Tibial nerve (tissue), 4 donors: ENCODE measurements at regions not wholly inside any gene's neighbourhood (a gene's known extent, or its start where the extent isn't known, plus 50 kb on each side); places are given as distances from the start of the nearest gene placed in this dataset.

ENCODE experiments used
- DNase-seq, 2 donors: peaks; one replicate each; pipeline ENCODE4 v3.0.0-alpha.2; 2019; ENCODE audit warnings: low spot score in 2 of 2
- H3K27ac ChIP-seq, 4 donors: fragments of 200-600 bp; sonication (generic) in 3 of 4; one replicate each; pipeline ENCODE4 v1.5.1; 2017 to 2019; ENCODE audit warnings: mild to moderate bottlenecking in 1 of 4
- H3K27me3 ChIP-seq, 2 donors: fragments of 200-600 bp; sonication (generic) in 1 of 2; one replicate each; pipeline versions ENCODE4 v1.5.1 to v1.6.0; 2017 to 2019
- H3K36me3 ChIP-seq, 3 donors: fragments of 200-600 bp; sonication (generic); one replicate each; pipeline ENCODE4 v1.5.1; 2018 to 2019
- H3K4me1 ChIP-seq, 4 donors: fragments of 200-600 bp; sonication (generic) in 3 of 4; one replicate each; pipeline ENCODE4 v1.5.1; 2017 to 2019
- H3K4me3 ChIP-seq, 4 donors: fragments of 200-600 bp; sonication (generic) in 3 of 4; one replicate each; pipeline ENCODE4 v1.5.1; 2017 to 2019; ENCODE audit warnings: mild to moderate bottlenecking in 1 of 4, moderate library complexity in 1 of 4
- H3K9me3 ChIP-seq, 4 donors: fragments of 200-600 bp; sonication (generic) in 3 of 4; one replicate each; pipeline ENCODE4 v1.5.1; 2017 to 2019
- CTCF ChIP-seq, 5 experiments: fragments of 200-600 bp in 3 of 5; fragments of 450-650 bp in 2 of 5; sonication (generic) in 3 of 5; IDR thresholded peaks; one replicate each; pipeline ENCODE4 v1.5.1; 2016 to 2019; ENCODE audit warnings: antibody characterized with exemption in 5 of 5, mild to moderate bottlenecking in 3 of 5, moderate library complexity in 2 of 5
- EP300 ChIP-seq, 2 donors: sonication (generic); formaldehyde crosslinking; IDR thresholded peaks; one replicate each; pipeline ENCODE4 v1.6.1; 2017; ENCODE audit warnings: antibody characterized with exemption in 2 of 2, mild to moderate bottlenecking in 1 of 2
- POLR2A ChIP-seq, 2 donors: fragments of 450-650 bp; IDR thresholded peaks; one replicate each; pipeline ENCODE4 v1.6.1; 2017; ENCODE audit warnings: antibody characterized with exemption in 2 of 2, mild to moderate bottlenecking in 2 of 2, moderate library complexity in 2 of 2
- WGBS, 2 donors: methylation state at CpG; one replicate each; pipeline ENCODE4 v1.1.5; 2018; 5-methylcytosine and 5-hydroxymethylcytosine counted together

- Histone ChIP-seq H3K36me3 (no peaks in the 10 kb centered on the region), H3K4me1 (no peaks in the 10 kb centered on the region), H3K27ac (no peak overlapping the region), H3K9me3 (no peaks in the 10 kb centered on the region), H3K27me3 (no peaks in the 10 kb centered on the region), H3K4me3 (no peak overlapping the region)
- 67 to 68% methylated on average over 7 of the region's 7 CpGs for WGBS, 2 donors
- no peak for DNase-seq
- no peak for TF ChIP-seq EP300 (IDR thresholded peaks at IDR 0.05)
- TF ChIP-seq CTCF (IDR thresholded peaks at IDR 0.05): no peak
Observed at GRCh38 chr11:28481616-28482480, 373.7 kb downstream of the METTL15 start.

GRCh38 chr11:28480406-28480805 lies 372.2 kb downstream of the METTL15 start:
- H3K9me3 ChIP-seq: no peaks in the 10 kb centered on the region
- WGBS, 2 donors: 84 to 85% methylated on average over 4 of the region's 4 CpGs
- no peaks in the 10 kb centered on the region for H3K36me3 ChIP-seq
- H3K4me1 ChIP-seq: no peaks in the 10 kb centered on the region
- H3K27me3 ChIP-seq: no peaks in the 10 kb centered on the region
- H3K27ac ChIP-seq: no peak overlapping the region
- no peak for DNase-seq
- no peak overlapping the region for H3K4me3 ChIP-seq
- TF ChIP-seq CTCF (IDR thresholded peaks at IDR 0.05): no peak
- no peak for TF ChIP-seq EP300 (IDR thresholded peaks at IDR 0.05)
- no peak for TF ChIP-seq POLR2A (IDR thresholded peaks at IDR 0.05)

GRCh38 chr11:28476864-28477263 lies 368.7 kb downstream of the METTL15 start:
- no peak for DNase-seq
- no peaks in the 10 kb centered on the region for H3K36me3 ChIP-seq
- no peak overlapping the region for H3K27ac ChIP-seq
- H3K27me3 ChIP-seq: no peaks in the 10 kb centered on the region
- 87 to 92% methylated on average over 5 of the region's 5 CpGs for WGBS, 2 donors
- H3K9me3 ChIP-seq: no peaks in the 10 kb centered on the region
- TF ChIP-seq POLR2A (IDR thresholded peaks at IDR 0.05): no peak
- no peak for TF ChIP-seq CTCF (IDR thresholded peaks at IDR 0.05)
- no peak for TF ChIP-seq EP300 (IDR thresholded peaks at IDR 0.05)
- no peaks in the 10 kb centered on the region for H3K4me1 ChIP-seq
- no peak overlapping the region for H3K4me3 ChIP-seq

GRCh38 chr11:28476049-28476448 lies 367.9 kb downstream of the METTL15 start:
- TF ChIP-seq CTCF (IDR thresholded peaks at IDR 0.05): no peak
- no peak for TF ChIP-seq POLR2A (IDR thresholded peaks at IDR 0.05)
- no peak for TF ChIP-seq EP300 (IDR thresholded peaks at IDR 0.05)
- 14 to 36% methylated on average over 3 of the region's 3 CpGs for WGBS, 2 donors
- no peaks in the 10 kb centered on the region for H3K9me3 ChIP-seq
- H3K27me3 ChIP-seq: no peaks in the 10 kb centered on the region
- H3K4me3 ChIP-seq: no peak overlapping the region
- no peaks in the 10 kb centered on the region for H3K4me1 ChIP-seq
- H3K27ac ChIP-seq: no peak overlapping the region
- H3K36me3 ChIP-seq: no peaks in the 10 kb centered on the region
- no peak for DNase-seq

GRCh38 chr11:28472904-28473303 lies 364.7 kb downstream of the METTL15 start:
- no peaks in the 10 kb centered on the region for H3K9me3 ChIP-seq
- DNase-seq: no peak
- H3K27ac ChIP-seq: no peak overlapping the region
- H3K4me1 ChIP-seq: no peaks in the 10 kb centered on the region
- H3K4me3 ChIP-seq: no peak overlapping the region
- H3K27me3 ChIP-seq: no peaks in the 10 kb centered on the region
- no peaks in the 10 kb centered on the region for H3K36me3 ChIP-seq
- TF ChIP-seq CTCF (IDR thresholded peaks at IDR 0.05): no peak
- no peak for TF ChIP-seq EP300 (IDR thresholded peaks at IDR 0.05)
- TF ChIP-seq POLR2A (IDR thresholded peaks at IDR 0.05): no peak
